DND-41 (cell line): ENCODE measurements at regions not wholly inside any gene's neighbourhood (a gene's known extent, or its start where the extent isn't known, plus 50 kb on each side); places are given as distances from the start of the nearest gene placed in this dataset.

Experiments used
- ATAC-seq: fragments of 200-7000 bp; cut with Tn5 transposase; 3 replicates; pipeline ENCODE4 v1.9.1; 2021; ENCODE audit warnings: low read depth; ENCODE audit not compliant: insufficient read depth
- DNase-seq: peaks from one replicate; pipeline ENCODE4 v3.0.0-alpha.2; 2020
- H2AFZ ChIP-seq: 2 replicates; pipeline ENCODE4 v1.6.0; 2012; ENCODE audit warnings: low read depth, low read length
- H3K27ac ChIP-seq: 2 replicates; pipeline ENCODE4 v1.5.1; 2012; ENCODE audit warnings: low read length, inconsistent platforms
- H3K27me3 ChIP-seq: fragments of 200-600 bp; sonication (generic); 2 replicates; pipeline ENCODE4 v1.6.0; 2012; ENCODE audit warnings: low read length, mild to moderate bottlenecking, inconsistent platforms; ENCODE audit not compliant: insufficient read depth, poor library complexity
- H3K36me3 ChIP-seq: 2 replicates; pipeline ENCODE4 v1.5.1; 2012; ENCODE audit warnings: low read length, inconsistent platforms; ENCODE audit not compliant: insufficient read depth
- H3K4me1 ChIP-seq: 2 replicates; pipeline ENCODE4 v1.5.1; 2012; ENCODE audit warnings: mild to moderate bottlenecking, low read length; ENCODE audit not compliant: insufficient read depth
- H3K4me2 ChIP-seq: 2 replicates; pipeline ENCODE4 v1.6.0; 2012; ENCODE audit warnings: mild to moderate bottlenecking, moderate library complexity, low read length, inconsistent platforms; ENCODE audit not compliant: insufficient read depth
- H3K4me3 ChIP-seq, 2 experiments: fragments of 200-600 bp in 1 of 2; shearing (Covaris generic) in 1 of 2; 2 replicates each; pipeline ENCODE4 v1.5.1; 2012 to 2016; ENCODE audit warnings: inconsistent platforms in 2 of 2, low read length in 2 of 2, mild to moderate bottlenecking in 2 of 2, low read depth in 1 of 2, moderate library complexity in 1 of 2
- H3K79me2 ChIP-seq: 2 replicates; pipeline ENCODE4 v1.6.0; 2012; ENCODE audit warnings: low read length, inconsistent platforms; ENCODE audit not compliant: insufficient read depth
- H3K9ac ChIP-seq: 2 replicates; pipeline ENCODE4 v1.6.0; 2012; ENCODE audit warnings: low read depth, mild to moderate bottlenecking, inconsistent platforms, low read length, moderate library complexity
- H3K9me3 ChIP-seq: 2 replicates; pipeline ENCODE4 v1.5.1; 2012; ENCODE audit warnings: low read length, moderate library complexity, mild to moderate bottlenecking, inconsistent platforms; ENCODE audit not compliant: insufficient read depth, severe bottlenecking
- H4K20me1 ChIP-seq: 2 replicates; pipeline ENCODE4 v1.6.0; 2012; ENCODE audit warnings: low read length; ENCODE audit not compliant: insufficient read depth
- EZH2 ChIP-seq: IDR thresholded peaks from 3 replicates; pipeline ENCODE4 v1.6.1; 2012; ENCODE audit warnings: borderline replicate concordance, low read depth, mild to moderate bottlenecking, moderate library complexity, low read length, inconsistent platforms; ENCODE audit not compliant: severe bottlenecking
- TF ChIP-seq, protein P1 (sequence below): IDR thresholded peaks from 2 replicates; pipeline ENCODE4 v1.5.1; 2012; ENCODE audit warnings: borderline replicate concordance, low read length, moderate library complexity, mild to moderate bottlenecking; ENCODE audit not compliant: poor library complexity, severe bottlenecking; ENCODE audit errors: extremely low read depth

DNA sequence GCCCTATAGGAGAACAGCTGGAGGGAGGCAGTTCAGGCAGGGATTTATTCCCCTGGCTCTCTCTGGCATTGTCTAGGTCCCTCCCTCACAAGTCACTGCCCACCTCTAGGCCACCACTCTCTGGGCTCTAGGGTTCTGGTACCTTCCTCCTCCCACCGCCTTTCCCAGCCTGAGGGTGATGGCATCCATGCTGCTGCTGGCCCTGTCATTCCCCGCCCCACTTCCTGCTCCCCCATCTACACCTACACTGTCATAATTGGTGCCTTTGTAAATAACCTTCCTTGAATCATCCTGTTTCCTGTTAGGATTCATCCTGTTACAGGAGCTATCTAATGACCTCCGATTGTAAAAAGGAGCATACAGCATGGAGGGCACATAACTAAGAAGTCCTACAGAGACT is 303.3 kb upstream of the COBL start:
- H3K4me2 ChIP-seq, result no peak overlapping the region
- no peak for TF ChIP-seq EZH2
- TF ChIP-seq, protein P1, sequence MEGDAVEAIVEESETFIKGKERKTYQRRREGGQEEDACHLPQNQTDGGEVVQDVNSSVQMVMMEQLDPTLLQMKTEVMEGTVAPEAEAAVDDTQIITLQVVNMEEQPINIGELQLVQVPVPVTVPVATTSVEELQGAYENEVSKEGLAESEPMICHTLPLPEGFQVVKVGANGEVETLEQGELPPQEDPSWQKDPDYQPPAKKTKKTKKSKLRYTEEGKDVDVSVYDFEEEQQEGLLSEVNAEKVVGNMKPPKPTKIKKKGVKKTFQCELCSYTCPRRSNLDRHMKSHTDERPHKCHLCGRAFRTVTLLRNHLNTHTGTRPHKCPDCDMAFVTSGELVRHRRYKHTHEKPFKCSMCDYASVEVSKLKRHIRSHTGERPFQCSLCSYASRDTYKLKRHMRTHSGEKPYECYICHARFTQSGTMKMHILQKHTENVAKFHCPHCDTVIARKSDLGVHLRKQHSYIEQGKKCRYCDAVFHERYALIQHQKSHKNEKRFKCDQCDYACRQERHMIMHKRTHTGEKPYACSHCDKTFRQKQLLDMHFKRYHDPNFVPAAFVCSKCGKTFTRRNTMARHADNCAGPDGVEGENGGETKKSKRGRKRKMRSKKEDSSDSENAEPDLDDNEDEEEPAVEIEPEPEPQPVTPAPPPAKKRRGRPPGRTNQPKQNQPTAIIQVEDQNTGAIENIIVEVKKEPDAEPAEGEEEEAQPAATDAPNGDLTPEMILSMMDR, result no peak
- no peak for ATAC-seq
- no peak overlapping the region for H3K9ac ChIP-seq
- H2AFZ ChIP-seq, result no peak overlapping the region
- no peaks in the 10 kb centered on the region for H3K9me3 ChIP-seq
- H3K27ac ChIP-seq, result no peak overlapping the region
- H3K79me2 ChIP-seq, result no peaks in the 10 kb centered on the region
- no peaks in the 10 kb centered on the region for H3K36me3 ChIP-seq
- H3K27me3 ChIP-seq, result no peaks in the 10 kb centered on the region
- H4K20me1 ChIP-seq, result no peaks in the 10 kb centered on the region
- no peaks in the 10 kb centered on the region for H3K4me1 ChIP-seq
- no peak for DNase-seq
- no peak overlapping the region for H3K4me3 ChIP-seq

DNA sequence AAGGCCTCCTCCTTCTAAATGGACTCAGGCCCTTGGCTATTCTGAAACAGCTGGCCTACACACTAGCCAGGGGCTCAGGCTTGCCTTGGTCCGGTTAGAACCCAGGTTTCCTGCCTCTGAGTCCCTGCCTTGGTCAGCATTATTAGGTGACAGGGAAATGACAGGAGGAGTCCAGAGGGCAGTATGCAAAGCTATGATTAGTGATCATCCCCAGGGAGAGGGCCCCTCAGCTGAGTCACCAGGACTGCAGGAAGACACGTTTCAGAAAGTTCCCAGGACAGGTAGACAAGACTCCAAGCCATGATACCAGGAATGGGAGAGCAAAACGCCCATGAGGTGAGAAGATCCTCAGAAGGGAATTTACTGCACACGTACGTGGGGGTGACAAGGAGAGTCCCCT is 301.1 kb upstream of the COBL start:
- ATAC-seq, result no peak
- no peak overlapping the region for H2AFZ ChIP-seq
- no peak for TF ChIP-seq EZH2
- TF ChIP-seq, protein P1, result no peak

DNA sequence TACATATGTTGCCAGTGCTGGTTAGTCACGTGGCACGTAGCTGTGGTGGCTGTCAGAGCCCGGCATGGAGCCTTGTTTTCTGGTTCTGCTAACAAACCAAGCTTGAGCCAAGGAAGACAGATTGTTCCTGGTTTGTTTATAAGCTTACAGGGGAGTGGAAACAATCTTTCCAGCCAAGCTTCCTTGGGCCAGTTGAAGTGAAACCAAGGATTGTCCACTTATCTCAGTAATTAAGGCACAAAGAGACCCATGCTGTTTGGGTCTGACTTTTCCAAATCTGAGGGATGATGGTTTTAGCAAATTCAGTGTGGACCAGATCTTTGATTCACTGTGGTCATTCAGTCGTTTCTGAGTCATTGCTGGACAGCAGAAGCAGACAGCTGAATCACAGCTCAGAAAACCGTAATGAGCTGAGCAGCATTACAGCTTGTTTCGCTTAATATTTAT is 297.3 kb upstream of the COBL start:
- no peak overlapping the region for H3K4me2 ChIP-seq
- no peaks in the 10 kb centered on the region for H3K27me3 ChIP-seq
- DNase-seq (no peak), ATAC-seq (no peak)
- H3K79me2 ChIP-seq, result no peaks in the 10 kb centered on the region
- no peak overlapping the region for H2AFZ ChIP-seq
- no peak overlapping the region for H3K27ac ChIP-seq
- TF ChIP-seq EZH2, result no peak
- H3K4me3 ChIP-seq, result no peak overlapping the region
- no peaks in the 10 kb centered on the region for H3K4me1 ChIP-seq
- no peaks in the 10 kb centered on the region for H3K9me3 ChIP-seq
- no peaks in the 10 kb centered on the region for H4K20me1 ChIP-seq
- no peaks in the 10 kb centered on the region for H3K36me3 ChIP-seq
- no peak overlapping the region for H3K9ac ChIP-seq

More for the DNA sequence above, 301.1 kb upstream of the COBL start:
- no peak for DNase-seq
- no peak overlapping the region for H3K4me3 ChIP-seq
- H3K9ac ChIP-seq, result no peak overlapping the region
- no peaks in the 10 kb centered on the region for H3K79me2 ChIP-seq
- H3K27ac ChIP-seq, result no peak overlapping the region
- H3K4me1 ChIP-seq, result no peaks in the 10 kb centered on the region
- H3K9me3 ChIP-seq, result no peaks in the 10 kb centered on the region
- H4K20me1 ChIP-seq, result no peaks in the 10 kb centered on the region
- H3K36me3 ChIP-seq, result no peaks in the 10 kb centered on the region
- no peaks in the 10 kb centered on the region for H3K27me3 ChIP-seq
- H3K4me2 ChIP-seq, result no peak overlapping the region

DNA sequence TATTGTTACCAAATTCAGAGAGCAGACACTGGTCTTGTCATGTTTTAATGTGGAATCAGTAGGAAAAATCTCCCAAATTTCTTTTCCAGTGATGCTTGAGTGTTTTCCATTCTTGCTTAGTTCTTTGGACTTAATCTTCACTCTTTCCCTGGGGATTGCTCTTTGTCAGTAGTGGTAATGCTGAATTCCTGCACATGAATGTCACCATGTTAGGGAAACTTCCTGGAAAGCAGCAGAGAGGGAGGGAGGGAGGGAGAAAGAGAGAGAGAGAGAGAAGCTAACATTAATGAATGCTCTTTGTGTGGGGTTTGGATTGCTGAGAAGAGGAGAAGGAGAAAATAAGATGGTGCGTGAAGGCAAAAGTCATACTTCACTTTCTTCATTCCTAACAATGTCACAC is 295.3 kb upstream of the COBL start:
- no peak overlapping the region for H3K4me3 ChIP-seq
- DNase-seq, result no peak
- no peak overlapping the region for H3K4me2 ChIP-seq
- no peaks in the 10 kb centered on the region for H3K9me3 ChIP-seq
- H3K27ac ChIP-seq, result no peak overlapping the region
- H3K9ac ChIP-seq, result no peak overlapping the region
- H4K20me1 ChIP-seq, result no peaks in the 10 kb centered on the region
- ATAC-seq, result no peak
- H3K27me3 ChIP-seq, result no peaks in the 10 kb centered on the region
- H3K4me1 ChIP-seq, result no peaks in the 10 kb centered on the region
- H2AFZ ChIP-seq, result no peak overlapping the region
- no peaks in the 10 kb centered on the region for H3K79me2 ChIP-seq
- TF ChIP-seq, protein P1, result no peak
- no peak for TF ChIP-seq EZH2
- H3K36me3 ChIP-seq, result no peaks in the 10 kb centered on the region
